Panc1 (cell line): ENCODE measurements at regions not wholly inside any gene's neighbourhood (a gene's known extent, or its start where the extent isn't known, plus 50 kb on each side); places are given as distances from the start of the nearest gene placed in this dataset.

ENCODE experiments used
- ATAC-seq: fragments of 200-7000 bp; cut with Tn5 transposase; 2 replicates; pipeline ENCODE4 v1.9.1; 2020; ENCODE audit warnings: mild to moderate bottlenecking, moderate library complexity
- BruUV-seq: library from RNA; stranded (reverse); fragments of 400-500 nt; replicated peaks from 2 replicates; lab custom pipeline; 2021; lab: Mats Ljungman, UMichigan
- CTCF ChIA-PET: fragments of 300-600 bp; sonication (Branson Sonifier 250); formaldehyde crosslinking; loops from one replicate; lab custom pipeline; 2022; ENCODE audit warnings: antibody characterized with exemption; lab: Charles Lee
- POLR2A ChIA-PET: fragments of 300-600 bp; sonication (Branson Sonifier 250); formaldehyde crosslinking; loops from one replicate; lab custom pipeline; 2022; ENCODE audit warnings: antibody characterized with exemption; lab: Charles Lee
- DNase-seq: peaks from one replicate; pipeline ENCODE4 v3.0.0-alpha.2; 2010; ENCODE audit warnings: low read depth, low spot score
- H3K27ac ChIP-seq: 2 replicates; pipeline ENCODE4 v1.5.1; 2011; ENCODE audit warnings: mild to moderate bottlenecking, low read length, inconsistent platforms
- H3K27me3 ChIP-seq: fragments of 200-500 bp; sonication (Bioruptor generic); 2 replicates; pipeline ENCODE4 v1.6.0; 2014; ENCODE audit warnings: low read length, inconsistent platforms; ENCODE audit not compliant: control insufficient read depth, insufficient read depth
- H3K36me3 ChIP-seq: fragments of 200-500 bp; sonication (Bioruptor generic); 2 replicates; pipeline ENCODE4 v1.5.1; 2014; ENCODE audit warnings: inconsistent platforms, mild to moderate bottlenecking, low read length, moderate library complexity; ENCODE audit not compliant: control insufficient read depth, insufficient read depth
- H3K4me1 ChIP-seq: 2 replicates; pipeline ENCODE4 v1.5.1; 2011; ENCODE audit warnings: inconsistent platforms, mild to moderate bottlenecking, low read length, moderate library complexity; ENCODE audit not compliant: control insufficient read depth, insufficient read depth
- H3K4me3 ChIP-seq, 2 experiments: 2 replicates each; pipeline ENCODE4 v1.5.1; 2011 to 2012; ENCODE audit warnings: low read depth in 2 of 2, low read length in 2 of 2, mild to moderate bottlenecking in 2 of 2, inconsistent platforms in 1 of 2, moderate library complexity in 1 of 2
- H3K9me3 ChIP-seq: fragments of 200-500 bp; sonication (Bioruptor generic); 2 replicates; pipeline ENCODE4 v1.5.1; 2014; ENCODE audit warnings: low read depth, mild to moderate bottlenecking, inconsistent platforms, low read length, moderate library complexity; ENCODE audit not compliant: control insufficient read depth, insufficient read depth
- POLR2AphosphoS5 ChIP-seq: IDR thresholded peaks from 2 replicates; pipeline ENCODE4 v1.6.1; 2012; ENCODE audit warnings: mild to moderate bottlenecking, low read depth, low read length, moderate library complexity
- SIN3A ChIP-seq: IDR thresholded peaks from 2 replicates; pipeline ENCODE4 v1.6.1; 2012; ENCODE audit warnings: low read depth, mild to moderate bottlenecking, low read length, moderate library complexity, borderline replicate concordance; ENCODE audit not compliant: insufficient read depth
- TCF7L2 ChIP-seq: IDR thresholded peaks from 2 replicates; pipeline ENCODE4 v1.6.1; 2011; ENCODE audit warnings: mild to moderate bottlenecking, low read depth, low read length, inconsistent platforms
- in situ Hi-C: cut with HindIII; loops from 2 replicates; pipeline ENCODE4 v1.10.0; 2016; ENCODE audit warnings: low sequenced_read_pairs, low pct_unique_long_range_greater_than_20kb
- intact Hi-C: fragments of 100-400 bp; cut with micrococcal nuclease; formaldehyde crosslinking; loops from one replicate; pipeline ENCODE4 v1.10.0; 2022; ENCODE audit not compliant: unreplicated experiment
- TF ChIP-seq, protein P1 (sequence below), 2 experiments: IDR thresholded peaks; 2 replicates each; pipeline ENCODE4 v1.6.1; 2011 to 2012; ENCODE audit warnings: low read depth in 2 of 2, control low read depth in 1 of 2, low read length in 1 of 2, mild to moderate bottlenecking in 1 of 2, moderate library complexity in 1 of 2; ENCODE audit not compliant: insufficient read depth in 1 of 2
- TF ChIP-seq, protein P2 (sequence below): fragments of 450-650 bp; IDR thresholded peaks from 2 replicates; pipeline ENCODE4 v1.5.1; 2017; ENCODE audit warnings: mild to moderate bottlenecking

DNA sequence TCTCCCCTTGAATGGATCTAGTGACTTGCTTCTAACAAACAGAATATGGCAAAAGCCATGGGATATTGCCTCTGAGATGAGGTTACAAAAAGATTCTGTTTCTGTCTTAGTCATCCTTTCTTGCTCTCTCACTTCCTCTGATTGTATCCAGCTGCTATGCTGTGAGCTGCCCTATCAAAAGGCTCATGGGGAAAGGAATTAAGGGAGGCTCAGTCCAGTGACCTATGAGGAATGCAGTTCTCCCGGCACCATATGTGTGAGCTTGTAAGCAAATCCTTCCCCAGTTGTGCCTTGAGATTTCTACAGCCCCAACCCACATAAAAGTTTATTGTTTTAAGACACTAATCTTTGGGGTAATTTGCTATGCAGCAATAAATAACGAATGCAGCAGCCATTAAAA is 183.1 kb downstream of the KLHL28 start:
- ATAC-seq (no peak), DNase-seq (no peak)
- no peak overlapping the region for H3K27ac ChIP-seq
- CTCF ChIA-PET, result no interaction called here
- intact Hi-C loops (no loop called here), in situ Hi-C loops (no loop called here)
- no TSS peak for BruUV-seq
- H3K9me3 ChIP-seq, result no peaks in the 10 kb centered on the region
- TF ChIP-seq, protein P1, sequence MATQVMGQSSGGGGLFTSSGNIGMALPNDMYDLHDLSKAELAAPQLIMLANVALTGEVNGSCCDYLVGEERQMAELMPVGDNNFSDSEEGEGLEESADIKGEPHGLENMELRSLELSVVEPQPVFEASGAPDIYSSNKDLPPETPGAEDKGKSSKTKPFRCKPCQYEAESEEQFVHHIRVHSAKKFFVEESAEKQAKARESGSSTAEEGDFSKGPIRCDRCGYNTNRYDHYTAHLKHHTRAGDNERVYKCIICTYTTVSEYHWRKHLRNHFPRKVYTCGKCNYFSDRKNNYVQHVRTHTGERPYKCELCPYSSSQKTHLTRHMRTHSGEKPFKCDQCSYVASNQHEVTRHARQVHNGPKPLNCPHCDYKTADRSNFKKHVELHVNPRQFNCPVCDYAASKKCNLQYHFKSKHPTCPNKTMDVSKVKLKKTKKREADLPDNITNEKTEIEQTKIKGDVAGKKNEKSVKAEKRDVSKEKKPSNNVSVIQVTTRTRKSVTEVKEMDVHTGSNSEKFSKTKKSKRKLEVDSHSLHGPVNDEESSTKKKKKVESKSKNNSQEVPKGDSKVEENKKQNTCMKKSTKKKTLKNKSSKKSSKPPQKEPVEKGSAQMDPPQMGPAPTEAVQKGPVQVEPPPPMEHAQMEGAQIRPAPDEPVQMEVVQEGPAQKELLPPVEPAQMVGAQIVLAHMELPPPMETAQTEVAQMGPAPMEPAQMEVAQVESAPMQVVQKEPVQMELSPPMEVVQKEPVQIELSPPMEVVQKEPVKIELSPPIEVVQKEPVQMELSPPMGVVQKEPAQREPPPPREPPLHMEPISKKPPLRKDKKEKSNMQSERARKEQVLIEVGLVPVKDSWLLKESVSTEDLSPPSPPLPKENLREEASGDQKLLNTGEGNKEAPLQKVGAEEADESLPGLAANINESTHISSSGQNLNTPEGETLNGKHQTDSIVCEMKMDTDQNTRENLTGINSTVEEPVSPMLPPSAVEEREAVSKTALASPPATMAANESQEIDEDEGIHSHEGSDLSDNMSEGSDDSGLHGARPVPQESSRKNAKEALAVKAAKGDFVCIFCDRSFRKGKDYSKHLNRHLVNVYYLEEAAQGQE (IDR thresholded peaks at IDR 0.05; ENCODE audit: insufficient read depth in 1 of 2, low read depth in 2 of 2, low read length in 1 of 2), result no peak
- no peak for TF ChIP-seq POLR2AphosphoS5
- TF ChIP-seq, protein P2, sequence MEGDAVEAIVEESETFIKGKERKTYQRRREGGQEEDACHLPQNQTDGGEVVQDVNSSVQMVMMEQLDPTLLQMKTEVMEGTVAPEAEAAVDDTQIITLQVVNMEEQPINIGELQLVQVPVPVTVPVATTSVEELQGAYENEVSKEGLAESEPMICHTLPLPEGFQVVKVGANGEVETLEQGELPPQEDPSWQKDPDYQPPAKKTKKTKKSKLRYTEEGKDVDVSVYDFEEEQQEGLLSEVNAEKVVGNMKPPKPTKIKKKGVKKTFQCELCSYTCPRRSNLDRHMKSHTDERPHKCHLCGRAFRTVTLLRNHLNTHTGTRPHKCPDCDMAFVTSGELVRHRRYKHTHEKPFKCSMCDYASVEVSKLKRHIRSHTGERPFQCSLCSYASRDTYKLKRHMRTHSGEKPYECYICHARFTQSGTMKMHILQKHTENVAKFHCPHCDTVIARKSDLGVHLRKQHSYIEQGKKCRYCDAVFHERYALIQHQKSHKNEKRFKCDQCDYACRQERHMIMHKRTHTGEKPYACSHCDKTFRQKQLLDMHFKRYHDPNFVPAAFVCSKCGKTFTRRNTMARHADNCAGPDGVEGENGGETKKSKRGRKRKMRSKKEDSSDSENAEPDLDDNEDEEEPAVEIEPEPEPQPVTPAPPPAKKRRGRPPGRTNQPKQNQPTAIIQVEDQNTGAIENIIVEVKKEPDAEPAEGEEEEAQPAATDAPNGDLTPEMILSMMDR, result no peak
- no peak for TF ChIP-seq SIN3A
- no peak for TF ChIP-seq TCF7L2
- no peaks in the 10 kb centered on the region for H3K36me3 ChIP-seq
- H3K4me1 ChIP-seq, result no peaks in the 10 kb centered on the region
- no peak overlapping the region for H3K4me3 ChIP-seq
- POLR2A ChIA-PET, result no interaction called here
- no peaks in the 10 kb centered on the region for H3K27me3 ChIP-seq

DNA sequence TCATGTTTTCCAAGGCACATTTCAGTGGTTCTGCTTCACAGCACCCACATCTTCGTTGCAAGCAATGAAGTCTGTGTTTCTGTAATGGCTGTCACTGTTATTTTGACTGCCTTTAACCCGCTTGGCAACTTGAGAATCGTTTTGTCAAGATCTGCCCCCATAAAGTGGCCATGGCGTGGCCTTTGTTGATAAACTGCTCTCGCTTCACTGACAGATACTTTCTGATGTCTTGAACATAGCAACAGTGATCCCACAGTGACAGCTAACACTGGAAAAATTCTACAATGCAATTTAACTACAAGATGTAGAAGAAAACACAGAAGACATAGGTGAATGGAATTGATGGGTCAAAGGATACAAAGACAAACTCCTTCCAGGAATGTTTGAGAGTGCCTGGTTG is 184.2 kb downstream of the KLHL28 start:
- ChIA-PET CTCF (no interaction called here), POLR2A (no interaction called here)
- BruUV-seq, result no TSS peak
- ATAC-seq (no peak), DNase-seq (no peak)
- Histone ChIP-seq H3K27me3 (no peaks in the 10 kb centered on the region), H3K36me3 (no peaks in the 10 kb centered on the region), H3K4me3 (no peak overlapping the region), H3K9me3 (no peaks in the 10 kb centered on the region), H3K4me1 (no peaks in the 10 kb centered on the region), H3K27ac (no peak overlapping the region)
- in situ Hi-C loops, result no loop called here
- intact Hi-C loops, result no loop called here
- TF ChIP-seq SIN3A, result no peak
- TF ChIP-seq POLR2AphosphoS5, result no peak
- TF ChIP-seq, protein P2, result no peak
- TF ChIP-seq TCF7L2, result no peak
- TF ChIP-seq, protein P1 (IDR thresholded peaks at IDR 0.05; ENCODE audit: insufficient read depth in 1 of 2, low read depth in 2 of 2, low read length in 1 of 2), result no peak
